Posterior cingulate gyrus (tissue), 11 donors: ENCODE measurements at regions not wholly inside any gene's neighbourhood (a gene's known extent, or its start where the extent isn't known, plus 50 kb on each side); places are given as distances from the start of the nearest gene placed in this dataset.
"Not testable (repeated sequence)": the region's sequence is repeated elsewhere in the genome, so short reads cannot be mapped to it uniquely, and the experiment has no call there.

Experiments
- DNase-seq, 10 donors: peaks; one replicate each; pipeline versions ENCODE4 v3.0.0 to v3.0.0-alpha.2; 2020 to 2021; ENCODE audit warnings: mixed read lengths in 3 of 10
- intact Hi-C: fragments of 100-400 bp; cut with DNase I; formaldehyde crosslinking; loops from one replicate; pipeline ENCODE4 v1.15.1; 2023

GRCh38 chr5:17118631-17119030 is 98.8 kb upstream of the BASP1 start:
- peak in 6 of 10 donors; percentile 12 to 84 (median 20) for DNase-seq
- intact Hi-C loops = no loop called here

- DNase-seq = no peak
- intact Hi-C loops = no loop called here
These were observed 97.2 kb upstream of the BASP1 start for GRCh38 chr5:17120209-17120608.

- no peak for DNase-seq
- intact Hi-C loops = no loop called here
These were observed 95.7 kb upstream of the BASP1 start for GRCh38 chr5:17121776-17122175.

- no peak for DNase-seq
- intact Hi-C loops = no loop called here
These were observed 94.4 kb upstream of the BASP1 start for GRCh38 chr5:17123010-17123409.

GRCh38 chr5:17123773-17124172 is 93.7 kb upstream of the BASP1 start:
- intact Hi-C loops, DNase-seq: not testable (repeated sequence)

GRCh38 chr5:17127743-17128231 is 89.6 kb upstream of the BASP1 start:
- intact Hi-C loops = no loop called here
- DNase-seq = no peak

GRCh38 chr5:17129093-17129849 is 88.2 kb upstream of the BASP1 start:
- intact Hi-C loops = no loop called here

GRCh38 chr5:17130302-17130701 is 87.1 kb upstream of the BASP1 start:
- DNase-seq = not testable (repeated sequence)
- intact Hi-C loops = loop anchor here (5.0 to 10.0 kb wide), 2 partner anchors 196 to 338 kb away; partner anchors contain the start of gene MYO10

More at GRCh38 chr5:17129093-17129849, 88.2 kb upstream of the BASP1 start:
- no peak for DNase-seq

GRCh38 chr5:17132444-17133083 is 84.9 kb upstream of the BASP1 start:
- intact Hi-C loops = loop anchor here (5.0 to 10.0 kb wide), 2 partner anchors 198 to 340 kb away; partner anchors contain the start of gene MYO10
- DNase-seq = no peak

GRCh38 chr5:17135050-17135449 is 82.4 kb upstream of the BASP1 start:
- no peak for DNase-seq
- intact Hi-C loops = loop anchor here (10.0 kb wide), 1 partner anchor 200 kb away; the partner anchor contains the start of gene MYO10

- no peak for DNase-seq
- intact Hi-C loops = no loop called here
These were observed 74.1 kb upstream of the BASP1 start for GRCh38 chr5:17143335-17143734.

- intact Hi-C loops = no loop called here
- DNase-seq = no peak
These were observed 71.1 kb upstream of the BASP1 start for GRCh38 chr5:17146280-17146841.

GRCh38 chr5:17147170-17147569 is 70.3 kb upstream of the BASP1 start:
- DNase-seq = no peak
- intact Hi-C loops = no loop called here

- no peak for DNase-seq
- intact Hi-C loops = no loop called here
These were observed 69.8 kb upstream of the BASP1 start for GRCh38 chr5:17147617-17148016.

- intact Hi-C loops = no loop called here
- no peak for DNase-seq
These were observed 69.0 kb upstream of the BASP1 start for GRCh38 chr5:17148481-17148880.

GRCh38 chr5:17149786-17150185 is 67.6 kb upstream of the BASP1 start:
- intact Hi-C loops = no loop called here
- no peak for DNase-seq

GRCh38 chr5:17150531-17150930 is 66.9 kb upstream of the BASP1 start:
- no peak for DNase-seq
- intact Hi-C loops = no loop called here

GRCh38 chr5:17151686-17152085 is 65.7 kb upstream of the BASP1 start:
- intact Hi-C loops = no loop called here
- no peak for DNase-seq

- intact Hi-C loops = no loop called here
- no peak for DNase-seq
These were observed 63.0 kb upstream of the BASP1 start for GRCh38 chr5:17154211-17154996.

- no peak for DNase-seq
- intact Hi-C loops = no loop called here
These were observed 61.0 kb upstream of the BASP1 start for GRCh38 chr5:17156463-17156862.

- intact Hi-C loops = no loop called here
- no peak for DNase-seq
These were observed 60.1 kb upstream of the BASP1 start for GRCh38 chr5:17157294-17157693.
